ENCODE measurements at regions not wholly inside any gene's neighbourhood (a gene's known extent, or its start where the extent isn't known, plus 50 kb on each side); places are given as distances from the start of the nearest gene placed in this dataset.

DNA sequence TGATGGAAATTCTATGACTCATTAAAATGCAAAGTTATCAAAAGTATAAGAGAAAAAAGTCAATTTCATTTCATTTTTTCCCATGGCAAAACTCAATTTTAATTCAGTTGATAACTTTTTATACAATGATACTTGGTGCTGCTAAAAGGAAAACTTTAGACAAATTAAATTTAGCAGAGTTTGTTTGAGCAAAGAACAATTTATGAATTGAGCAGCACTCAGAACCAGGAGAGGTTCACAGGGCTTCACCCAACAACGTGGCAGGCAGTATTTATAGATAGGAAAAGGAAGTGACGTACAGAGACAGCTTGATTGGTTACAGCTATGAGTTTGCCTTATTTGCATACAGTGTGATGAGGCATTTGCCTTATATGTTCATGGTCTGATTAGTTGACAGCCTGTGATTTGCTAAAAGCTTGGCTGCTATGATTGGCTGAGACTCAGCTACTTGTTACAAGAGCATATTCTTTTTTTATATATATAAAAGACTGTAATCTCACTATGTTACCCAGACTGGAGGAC lies 157.2 kb upstream of the CELF2 start:
- ATAC-seq = no peak
- DNase-seq (ENCODE audit: low spot score in 2 of 2) = no peak
- no peaks in the 10 kb centered on the region for H3K4me1 Mint-ChIP-seq
- no peak overlapping the region for H3K4me3 Mint-ChIP-seq
- H3K27ac Mint-ChIP-seq = no peak overlapping the region
- H3K36me3 Mint-ChIP-seq = no peaks in the 10 kb centered on the region
- peaks cover 2% of the 10 kb centered on the region for H3K9me3 Mint-ChIP-seq

DNA sequence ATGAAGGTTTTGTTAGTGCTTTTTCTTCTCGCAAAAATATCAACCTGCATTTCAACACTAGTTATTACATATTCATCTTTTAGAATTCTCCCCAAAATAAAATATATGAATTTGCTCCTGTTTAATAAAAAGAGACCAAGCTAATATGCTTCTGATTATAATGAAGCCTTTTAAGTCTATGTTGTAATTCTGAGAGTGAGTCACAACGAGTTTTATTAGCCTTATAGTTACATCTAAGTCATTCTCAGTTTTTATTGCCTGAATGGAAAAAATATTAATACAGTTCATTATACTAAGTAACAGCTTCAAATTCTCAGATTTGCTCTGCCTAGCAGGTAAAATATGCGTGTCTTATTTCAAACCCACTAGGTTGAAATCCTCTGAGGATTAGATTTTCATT lies 152.4 kb upstream of the CELF2 start:
- ATAC-seq = no peak
- DNase-seq (ENCODE audit: low spot score in 2 of 2) = no peak
- Mint-ChIP-seq H3K36me3 (no peaks in the 10 kb centered on the region), H3K4me3 (no peak overlapping the region), H3K27ac (no peak overlapping the region), H3K4me1 (no peaks in the 10 kb centered on the region), H3K9me3 (peaks cover 2% of the 10 kb centered on the region)

GRCh38 chr10:10865913-10866312 lies 151.8 kb upstream of the CELF2 start:
- H3K36me3 Mint-ChIP-seq = no peaks in the 10 kb centered on the region
- no peaks in the 10 kb centered on the region for H3K4me1 Mint-ChIP-seq
- DNase-seq (ENCODE audit: low spot score in 2 of 2) (no peak), ATAC-seq (no peak)
- H3K27ac Mint-ChIP-seq = no peak overlapping the region
- H3K9me3 Mint-ChIP-seq = no peaks in the 10 kb centered on the region
- no peak overlapping the region for H3K4me3 Mint-ChIP-seq

GRCh38 chr10:10869592-10869991 lies 148.1 kb upstream of the CELF2 start:
- Mint-ChIP-seq H3K36me3 (no peaks in the 10 kb centered on the region), H3K9me3 (no peaks in the 10 kb centered on the region), H3K4me1 (no peaks in the 10 kb centered on the region), H3K27ac (no peak overlapping the region), H3K4me3 (no peak overlapping the region)
- peak; percentile 96 for ATAC-seq
- DNase-seq (ENCODE audit: low spot score in 2 of 2) = no peak

- ATAC-seq (no peak), DNase-seq (ENCODE audit: low spot score in 2 of 2) (no peak)
- Mint-ChIP-seq H3K9me3 (no peaks in the 10 kb centered on the region), H3K27ac (no peak overlapping the region), H3K4me1 (no peaks in the 10 kb centered on the region), H3K4me3 (no peak overlapping the region), H3K36me3 (no peaks in the 10 kb centered on the region)
These were observed 147.0 kb upstream of the CELF2 start for GRCh38 chr10:10870523-10871241.

DNA sequence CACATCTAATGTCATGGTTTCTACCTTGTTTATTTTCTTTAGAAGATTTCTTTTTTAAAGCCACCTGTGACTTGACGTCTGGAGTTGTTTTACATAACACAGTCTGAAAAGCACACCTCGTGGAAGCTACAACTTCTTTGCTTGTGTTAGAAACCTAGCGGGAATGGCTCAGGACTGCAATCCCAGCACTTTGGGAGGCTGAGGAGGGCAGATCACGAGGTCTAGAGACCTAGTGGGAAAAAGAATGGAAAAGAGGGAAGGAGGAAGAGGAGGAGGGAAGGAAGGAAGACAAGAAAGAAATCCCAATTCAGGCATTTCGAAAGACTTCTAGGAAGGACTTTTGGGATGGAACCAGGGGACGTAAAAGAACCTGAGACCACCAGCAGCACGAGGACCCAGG lies 146.3 kb upstream of the CELF2 start:
- no peak overlapping the region for H3K4me3 Mint-ChIP-seq
- no peaks in the 10 kb centered on the region for H3K36me3 Mint-ChIP-seq
- DNase-seq (ENCODE audit: low spot score in 2 of 2) = no peak
- no peaks in the 10 kb centered on the region for H3K4me1 Mint-ChIP-seq
- H3K27ac Mint-ChIP-seq = no peak overlapping the region
- no peak for ATAC-seq
- H3K9me3 Mint-ChIP-seq = no peaks in the 10 kb centered on the region

DNA sequence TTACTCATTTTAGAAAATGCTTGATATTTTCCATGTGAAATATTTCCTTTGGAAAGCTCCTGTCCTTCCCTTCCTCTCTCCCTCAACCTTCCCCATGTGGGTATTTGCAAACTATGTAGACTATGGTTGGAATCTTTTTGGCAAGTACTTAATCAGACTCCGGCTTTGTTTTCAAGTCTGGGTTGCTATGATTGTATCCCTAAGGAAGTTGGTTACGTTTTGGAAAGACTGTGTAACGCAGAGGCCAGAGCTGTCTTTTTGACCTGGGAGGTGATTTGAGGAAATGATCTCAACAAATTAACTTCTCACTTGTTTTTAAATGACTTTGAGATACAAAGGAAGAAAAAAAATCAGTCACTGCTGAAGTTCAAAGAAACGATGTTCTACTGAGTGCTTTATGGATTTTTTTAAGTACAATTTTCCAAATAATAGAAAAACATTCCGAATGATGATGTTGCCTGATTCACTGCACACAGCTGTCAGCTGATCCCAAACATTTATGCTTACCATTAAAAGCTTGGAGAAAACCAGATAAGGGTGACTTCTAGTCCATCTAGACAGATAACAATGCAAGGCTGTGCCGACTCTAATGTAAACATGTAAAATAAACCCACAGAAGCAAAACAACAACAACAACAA lies 145.5 kb upstream of the CELF2 start:
- Mint-ChIP-seq H3K4me1 (no peaks in the 10 kb centered on the region), H3K36me3 (no peaks in the 10 kb centered on the region), H3K27ac (no peak overlapping the region), H3K9me3 (no peaks in the 10 kb centered on the region), H3K4me3 (no peak overlapping the region)
- DNase-seq (ENCODE audit: low spot score in 2 of 2) (no peak), ATAC-seq (no peak)

- Mint-ChIP-seq H3K9me3 (no peaks in the 10 kb centered on the region), H3K4me1 (no peaks in the 10 kb centered on the region), H3K27ac (no peak overlapping the region), H3K4me3 (no peak overlapping the region), H3K36me3 (no peaks in the 10 kb centered on the region)
- DNase-seq (ENCODE audit: low spot score in 2 of 2) = no peak
- no peak for ATAC-seq
These were observed 144.9 kb upstream of the CELF2 start for GRCh38 chr10:10872764-10873163.

- H3K9me3 Mint-ChIP-seq = no peaks in the 10 kb centered on the region
- H3K4me3 Mint-ChIP-seq = no peak overlapping the region
- DNase-seq (ENCODE audit: low spot score in 2 of 2) (no peak), ATAC-seq (no peak)
- no peaks in the 10 kb centered on the region for H3K36me3 Mint-ChIP-seq
- no peak overlapping the region for H3K27ac Mint-ChIP-seq
- no peaks in the 10 kb centered on the region for H3K4me1 Mint-ChIP-seq
These were observed 144.4 kb upstream of the CELF2 start for GRCh38 chr10:10873289-10873688.

DNA sequence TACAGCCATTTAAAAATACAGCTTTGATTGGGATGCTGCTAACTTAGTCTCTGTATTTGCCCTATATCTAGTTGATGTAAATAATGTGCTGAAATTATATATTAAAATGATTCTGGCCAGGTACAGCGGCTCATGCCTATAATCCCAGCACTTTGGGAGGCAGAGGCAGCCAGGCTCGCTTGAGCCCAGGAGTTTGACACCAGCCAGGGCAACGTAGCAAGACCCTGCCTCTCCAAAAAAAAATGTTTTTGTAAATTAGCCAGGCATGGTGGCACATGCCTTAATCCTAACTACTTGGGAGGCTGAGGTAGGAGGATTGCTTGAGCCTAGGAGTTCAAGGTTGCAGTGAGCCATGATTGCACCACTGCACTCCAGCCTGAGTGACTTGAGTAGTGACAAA lies 143.8 kb upstream of the CELF2 start:
- H3K4me3 Mint-ChIP-seq = no peak overlapping the region
- no peaks in the 10 kb centered on the region for H3K9me3 Mint-ChIP-seq
- no peak overlapping the region for H3K27ac Mint-ChIP-seq
- no peak for DNase-seq (ENCODE audit: low spot score in 2 of 2)
- H3K4me1 Mint-ChIP-seq = no peaks in the 10 kb centered on the region
- ATAC-seq = no peak
- no peaks in the 10 kb centered on the region for H3K36me3 Mint-ChIP-seq

- ATAC-seq (no peak), DNase-seq (ENCODE audit: low spot score in 2 of 2) (no peak)
- H3K36me3 Mint-ChIP-seq = no peaks in the 10 kb centered on the region
- no peak overlapping the region for H3K27ac Mint-ChIP-seq
- no peak overlapping the region for H3K4me3 Mint-ChIP-seq
- H3K9me3 Mint-ChIP-seq = peaks cover 3% of the 10 kb centered on the region
- no peaks in the 10 kb centered on the region for H3K4me1 Mint-ChIP-seq
These were observed 138.7 kb upstream of the CELF2 start for GRCh38 chr10:10878963-10879362.

DNA sequence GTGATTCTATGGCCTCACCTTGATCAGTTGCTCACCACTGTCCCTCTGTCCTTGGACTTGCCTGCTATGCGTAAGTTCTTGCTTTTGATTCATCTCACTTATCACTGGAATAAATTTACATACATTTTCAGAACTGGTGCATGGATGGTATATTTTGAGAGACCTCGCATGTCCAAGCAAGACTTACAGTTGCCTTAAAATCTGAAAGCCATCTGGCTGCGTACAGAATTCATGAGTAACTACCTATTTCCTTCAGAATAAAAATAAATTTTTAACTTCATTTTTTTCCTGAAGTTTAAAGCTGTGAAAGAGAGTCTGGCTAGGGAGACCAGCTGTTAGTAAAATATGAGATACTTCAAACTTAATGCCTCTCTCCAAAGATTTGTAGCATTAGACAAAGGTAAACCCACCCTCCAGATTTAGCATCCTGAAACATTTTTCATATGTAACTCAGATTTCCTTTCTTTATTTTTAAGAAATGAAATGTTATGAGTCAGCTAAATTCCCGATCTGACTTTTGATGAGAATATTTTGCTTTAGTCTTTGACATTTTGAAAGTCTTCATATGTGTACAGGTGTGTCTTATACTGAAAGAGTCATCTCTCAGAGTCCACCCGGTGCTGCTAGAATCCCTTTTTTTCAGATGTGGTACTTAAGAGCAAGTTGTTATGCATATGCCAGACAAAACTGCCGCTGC lies 136.4 kb upstream of the CELF2 start:
- DNase-seq (ENCODE audit: low spot score in 2 of 2) (no peak), ATAC-seq (no peak)
- Mint-ChIP-seq H3K36me3 (no peaks in the 10 kb centered on the region), H3K27ac (no peak overlapping the region), H3K4me1 (no peaks in the 10 kb centered on the region), H3K9me3 (peaks cover 9% of the 10 kb centered on the region), H3K4me3 (no peak overlapping the region)

- H3K27ac Mint-ChIP-seq = no peak overlapping the region
- H3K4me1 Mint-ChIP-seq = no peaks in the 10 kb centered on the region
- ATAC-seq = no peak
- no peak for DNase-seq (ENCODE audit: low spot score in 2 of 2)
- H3K4me3 Mint-ChIP-seq = no peak overlapping the region
- H3K36me3 Mint-ChIP-seq = no peaks in the 10 kb centered on the region
- H3K9me3 Mint-ChIP-seq = peaks cover 9% of the 10 kb centered on the region
These were observed 133.9 kb upstream of the CELF2 start for GRCh38 chr10:10883737-10884136.

GRCh38 chr10:10886861-10887531 lies 130.7 kb upstream of the CELF2 start:
- DNase-seq (ENCODE audit: low spot score in 2 of 2) = no peak
- H3K9me3 Mint-ChIP-seq = peaks cover 9% of the 10 kb centered on the region

More at GRCh38 chr10:10886861-10887531, 130.7 kb upstream of the CELF2 start:
- no peak overlapping the region for H3K27ac Mint-ChIP-seq
- ATAC-seq = no peak
- no peak overlapping the region for H3K4me3 Mint-ChIP-seq
- H3K36me3 Mint-ChIP-seq = no peaks in the 10 kb centered on the region
- no peaks in the 10 kb centered on the region for H3K4me1 Mint-ChIP-seq

All from stimulated activated effector memory CD8-positive, alpha-beta T cell treated with anti-CD3 and anti-CD28 coated beads, Interleukin-12 subunit alpha, Interleukin-12 subunit beta, amount 100 ng/mL, for 72 hours (primary cell).